Glutamatergic neuron (in vitro differentiated cells): ENCODE measurements at regions not wholly inside any gene's neighbourhood (a gene's known extent, or its start where the extent isn't known, plus 50 kb on each side); places are given as distances from the start of the nearest gene placed in this dataset.

Source experiments
- DNase-seq: peaks from one replicate; pipeline ENCODE4 v3.0.0; 2022
- H3K27ac Mint-ChIP-seq: one replicate; pipeline ENCODE4 v1.8.0; 2020; ENCODE audit warnings: mild to moderate bottlenecking, mixed read lengths, inconsistent platforms; ENCODE audit not compliant: unreplicated experiment
- H3K27me3 Mint-ChIP-seq: one replicate; pipeline ENCODE4 v1.8.0; 2020; ENCODE audit warnings: mild to moderate bottlenecking, moderate library complexity, mixed read lengths, inconsistent platforms; ENCODE audit not compliant: unreplicated experiment
- H3K36me3 Mint-ChIP-seq: one replicate; pipeline ENCODE4 v1.8.0; 2020; ENCODE audit warnings: mild to moderate bottlenecking, mixed read lengths, inconsistent platforms; ENCODE audit not compliant: unreplicated experiment
- H3K4me1 Mint-ChIP-seq: one replicate; pipeline ENCODE4 v1.8.0; 2020; ENCODE audit warnings: mild to moderate bottlenecking, low read depth, mixed read lengths, inconsistent platforms; ENCODE audit not compliant: unreplicated experiment
- H3K4me3 Mint-ChIP-seq: one replicate; pipeline ENCODE4 v1.8.0; 2020; ENCODE audit warnings: mild to moderate bottlenecking, mixed read lengths, inconsistent platforms; ENCODE audit not compliant: unreplicated experiment
- H3K9me3 Mint-ChIP-seq: one replicate; pipeline ENCODE4 v1.8.0; 2020; ENCODE audit warnings: mild to moderate bottlenecking, moderate library complexity, mixed read lengths, inconsistent platforms; ENCODE audit not compliant: unreplicated experiment
- CTCF ChIP-seq: fragments of 200-600 bp; sonication (generic); IDR thresholded peaks from one replicate; pipeline ENCODE4 v1.5.0; 2021; ENCODE audit not compliant: partially characterized antibody, unreplicated experiment

GRCh38 chr9:14434971-14435718 is 121.2 kb upstream of the NFIB start:
- Mint-ChIP-seq H3K36me3 (no peaks in the 10 kb centered on the region), H3K4me1 (peaks cover 2% of the 10 kb centered on the region), H3K27ac (no peak overlapping the region), H3K4me3 (no peak overlapping the region), H3K27me3 (no peaks in the 10 kb centered on the region), H3K9me3 (no peaks in the 10 kb centered on the region)
- no peak for TF ChIP-seq CTCF
- DNase-seq: no peak

DNA sequence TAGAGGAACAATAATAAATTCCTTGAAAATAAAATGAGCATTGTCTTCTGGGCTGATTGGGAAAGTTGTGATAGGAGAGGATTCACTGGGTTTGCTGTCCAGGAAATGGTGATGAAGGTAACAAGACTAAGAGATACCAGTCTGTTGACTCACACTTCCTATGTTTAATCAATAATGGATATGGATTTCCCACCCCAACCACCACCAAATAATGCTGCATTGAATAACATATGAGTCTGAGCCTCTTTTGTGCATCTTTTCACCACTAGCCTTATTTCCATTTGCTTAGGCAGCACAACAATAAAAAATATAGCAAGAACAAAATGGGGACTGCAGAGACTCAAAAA is 120.2 kb upstream of the NFIB start:
- H3K4me3 Mint-ChIP-seq: no peak overlapping the region
- no peak overlapping the region for H3K27ac Mint-ChIP-seq
- TF ChIP-seq CTCF: no peak
- DNase-seq: no peak
- H3K4me1 Mint-ChIP-seq: peaks cover 2% of the 10 kb centered on the region
- H3K36me3 Mint-ChIP-seq: no peaks in the 10 kb centered on the region
- H3K27me3 Mint-ChIP-seq: no peaks in the 10 kb centered on the region
- no peaks in the 10 kb centered on the region for H3K9me3 Mint-ChIP-seq

DNA sequence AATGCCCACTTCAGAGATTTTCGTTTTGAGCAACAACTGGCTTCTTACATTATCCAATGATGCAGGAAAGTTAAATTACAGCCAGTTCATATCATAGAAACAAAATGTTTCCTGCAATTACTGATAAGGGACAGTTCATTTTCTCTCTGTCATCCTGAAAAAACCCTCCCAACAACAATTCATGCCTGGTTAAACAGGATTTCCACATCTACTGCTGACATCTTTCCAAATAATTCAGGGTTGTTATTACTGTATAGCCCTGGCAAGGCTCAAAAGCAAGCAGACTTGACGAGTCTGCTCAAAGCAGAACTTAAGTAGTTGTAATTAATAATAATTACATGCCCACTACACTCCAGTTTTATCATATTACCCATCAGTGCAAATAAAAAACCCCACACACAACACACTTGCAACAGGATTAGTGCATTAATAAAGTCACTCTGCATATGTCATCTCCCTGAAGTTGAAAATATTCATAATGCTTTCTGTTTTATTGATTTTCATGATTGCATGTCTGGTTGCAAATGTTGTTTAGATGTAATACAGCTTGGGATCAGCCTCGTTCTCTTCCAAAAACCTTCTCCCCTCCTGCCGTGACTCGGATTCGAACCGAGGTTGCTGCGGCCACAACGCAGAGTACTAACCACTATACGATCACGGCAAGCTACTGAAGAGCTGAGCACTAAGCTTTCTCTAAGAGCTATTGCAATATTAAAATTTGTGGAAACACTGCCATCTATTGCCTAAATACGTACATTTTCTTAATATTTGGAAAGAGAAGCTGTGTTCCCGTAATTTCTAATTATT is 119.6 kb upstream of the NFIB start:
- H3K36me3 Mint-ChIP-seq: no peaks in the 10 kb centered on the region
- no peak for TF ChIP-seq CTCF
- no peak for DNase-seq
- no peak overlapping the region for H3K27ac Mint-ChIP-seq
- no peaks in the 10 kb centered on the region for H3K9me3 Mint-ChIP-seq
- H3K4me3 Mint-ChIP-seq: no peak overlapping the region
- no peaks in the 10 kb centered on the region for H3K27me3 Mint-ChIP-seq
- peaks cover 2% of the 10 kb centered on the region for H3K4me1 Mint-ChIP-seq

GRCh38 chr9:14432666-14433350 is 118.9 kb upstream of the NFIB start:
- H3K27ac Mint-ChIP-seq: no peak overlapping the region
- no peak overlapping the region for H3K4me3 Mint-ChIP-seq
- peaks cover 2% of the 10 kb centered on the region for H3K4me1 Mint-ChIP-seq
- no peak for DNase-seq
- no peaks in the 10 kb centered on the region for H3K9me3 Mint-ChIP-seq
- H3K36me3 Mint-ChIP-seq: no peaks in the 10 kb centered on the region
- TF ChIP-seq CTCF: no peak
- peaks cover 1% of the 10 kb centered on the region for H3K27me3 Mint-ChIP-seq
